K562 (cell line): ENCODE measurements at regions not wholly inside any gene's neighbourhood (a gene's known extent, or its start where the extent isn't known, plus 50 kb on each side); places are given as distances from the start of the nearest gene placed in this dataset.
A peak's percentile ranks its signal among the peaks of the same experiment; 100 is the strongest.
"Not testable (repeated sequence)": the region's sequence is repeated elsewhere in the genome, so short reads cannot be mapped to it uniquely, and the experiment has no call there.

Experiments
- ATAC-seq: fragments of 200-7000 bp; cut with Tn5 transposase; 3 replicates; pipeline ENCODE4 v1.9.1; 2020; ENCODE audit warnings: moderate library complexity
- BruUV-seq: library from RNA; stranded (reverse); fragments of 400-500 nt; replicated peaks from 2 replicates; lab custom pipeline; 2021; lab: Mats Ljungman, UMichigan
- CTCF ChIA-PET: fragments of 300-600 bp; formaldehyde crosslinking; extraction: SDS; loops from one replicate; lab custom pipeline; 2021; ENCODE audit warnings: low intra/inter-chr PET ratio; lab: Yijun Ruan, JAX
- POLR2A ChIA-PET: fragments of 300-600, 350-650 bp; sonication (Branson Sonifier 250); formaldehyde crosslinking; extraction: SDS; loops from one replicate; lab custom pipeline; 2021; ENCODE audit warnings: antibody characterized with exemption, inconsistent platforms; lab: Yijun Ruan, JAX
- DNase-seq, 4 experiments: peaks; one replicate each; pipeline versions ENCODE4 v3.0.0 to v3.0.0-alpha.2; 2011 to 2018; ENCODE audit warnings: low spot score in 3 of 4, mixed read lengths in 3 of 4; ENCODE audit errors: extremely low read depth in 1 of 4
- FAIRE-seq: peaks from 2 replicates; lab custom pipeline; 2011; peaks lifted over from hg19 to GRCh38; lab: Jason Lieb, UNC
- H2AFZ ChIP-seq: 2 replicates; pipeline ENCODE4 v1.6.0; 2011; ENCODE audit warnings: low read depth, low read length, control low read depth, inconsistent platforms
- H3K27ac ChIP-seq: fragments of 200-600 bp; 3 replicates; pipeline ENCODE4 v1.8.0; 2011; ENCODE audit warnings: low read depth, mild to moderate bottlenecking, control low read depth, inconsistent platforms, low read length, moderate library complexity, mixed read lengths; ENCODE audit errors: extremely low read depth
- H3K27me3 ChIP-seq, 2 experiments: fragments of 300-600 bp in 1 of 2; 2 replicates in 1 of 2; 3 replicates in 1 of 2; pipeline versions ENCODE4 v1.6.0 to v1.8.0; 2011; ENCODE audit warnings: inconsistent platforms in 2 of 2, low read length in 2 of 2, mild to moderate bottlenecking in 1 of 2, mixed read lengths in 1 of 2, moderate library complexity in 1 of 2; ENCODE audit not compliant: control insufficient read depth in 2 of 2, insufficient read depth in 2 of 2
- H3K36me3 ChIP-seq: fragments of 300-600 bp; 3 replicates; pipeline ENCODE4 v1.8.0; 2011; ENCODE audit warnings: mild to moderate bottlenecking, low read length, inconsistent platforms; ENCODE audit not compliant: control insufficient read depth, insufficient read depth
- H3K4me1 ChIP-seq, 2 experiments: fragments of 200-600 bp in 1 of 2; replicated peaks in 1 of 2; 2 replicates in 1 of 2; 3 replicates in 1 of 2; pipeline versions ENCODE4 v1.5.1 to v1.8.0; 2011; ENCODE audit warnings: inconsistent platforms in 2 of 2, low read length in 2 of 2, mild to moderate bottlenecking in 1 of 2, mixed read lengths in 1 of 2, moderate library complexity in 1 of 2; ENCODE audit not compliant: control insufficient read depth in 2 of 2, insufficient read depth in 2 of 2
- H3K4me2 ChIP-seq: 2 replicates; pipeline ENCODE4 v1.6.1; 2011; ENCODE audit warnings: low read length, control low read depth, inconsistent platforms, mixed read lengths; ENCODE audit not compliant: insufficient read depth
- H3K4me3 ChIP-seq: fragments of 200-600 bp; sonication (generic), shearing (Covaris generic); 2 replicates; pipeline ENCODE4 v1.5.1; 2016; ENCODE audit warnings: control low read depth, inconsistent platforms
- H3K79me2 ChIP-seq: fragments of 200-600 bp; 3 replicates; pipeline ENCODE4 v1.8.0; 2011; ENCODE audit warnings: low read length, inconsistent platforms; ENCODE audit not compliant: control insufficient read depth, insufficient read depth
- H3K9ac ChIP-seq, 2 experiments: 2 replicates each; pipeline versions ENCODE4 v1.6.0 to v1.6.1; 2011; ENCODE audit warnings: low read depth in 2 of 2, low read length in 2 of 2, control low read depth in 1 of 2, inconsistent platforms in 1 of 2, mild to moderate bottlenecking in 1 of 2, mixed read lengths in 1 of 2; ENCODE audit not compliant: insufficient read depth in 1 of 2
- H3K9me1 ChIP-seq: one replicate; pipeline ENCODE4 v1.6.0; 2011; ENCODE audit warnings: inconsistent platforms, mild to moderate bottlenecking, low read length, moderate library complexity; ENCODE audit not compliant: control insufficient read depth, insufficient read depth
- H3K9me3 ChIP-seq: replicated peaks from 2 replicates; pipeline ENCODE4 v1.5.1; 2011; ENCODE audit warnings: low read depth, low read length, inconsistent platforms; ENCODE audit not compliant: control insufficient read depth, insufficient read depth
- H4K20me1 ChIP-seq: replicated peaks from 2 replicates; pipeline ENCODE4 v1.6.1; 2011; ENCODE audit warnings: low read length, inconsistent platforms, mixed read lengths; ENCODE audit not compliant: control insufficient read depth, insufficient read depth
- ARID4B ChIP-seq: sonication (generic); formaldehyde crosslinking; IDR thresholded peaks from 2 replicates; pipeline ENCODE4 v1.8.0; 2022; ENCODE audit warnings: mild to moderate bottlenecking, missing genetic modification reagents
- FOXM1 ChIP-seq, 2 experiments: fragments of 450-650 bp in 1 of 2; sonication (generic) in 1 of 2; formaldehyde crosslinking in 1 of 2; IDR thresholded peaks; 2 replicates each; pipeline versions ENCODE4 v1.6.1 to v1.9.0; 2017 to 2022; ENCODE audit warnings: low read depth in 2 of 2, mild to moderate bottlenecking in 2 of 2, missing genetic modification reagents in 1 of 2, moderate library complexity in 1 of 2
- NFYB ChIP-seq: IDR thresholded peaks from 2 replicates; pipeline ENCODE4 v1.6.1; 2011; ENCODE audit warnings: mild to moderate bottlenecking, moderate library complexity; ENCODE audit not compliant: insufficient read length; ENCODE audit errors: extremely low read depth
- WGBS: fragments of 100-300 bp; shearing (Covaris generic); methylation state at CpG from one replicate; pipeline ENCODE4 v1.1.6; 2016; ENCODE audit warnings: low coverage, mixed read lengths; ENCODE audit not compliant: insufficient coverage; ENCODE audit errors: missing lambda C conversion rate; 5-methylcytosine and 5-hydroxymethylcytosine counted together
- in situ Hi-C: fragments of 300-500 bp; cut with MboI; formaldehyde crosslinking; loops from 4 replicates; pipeline ENCODE4 v1.15.0; 2018; ENCODE audit warnings: inconsistent platforms, mixed read lengths
- intact Hi-C: fragments of 100-400 bp; cut with micrococcal nuclease; formaldehyde crosslinking; loops from 2 replicates; pipeline ENCODE4 v1.14.2; 2022

GRCh38 chr4:159421058-159421419 is 318.2 kb downstream of the RAPGEF2 start:
- intact Hi-C loops, H3K9me1 ChIP-seq, H4K20me1 ChIP-seq, ATAC-seq, H3K9me3 ChIP-seq, H3K4me2 ChIP-seq, DNase-seq, H3K27me3 ChIP-seq, H3K36me3 ChIP-seq, CTCF ChIA-PET, H3K79me2 ChIP-seq, H3K27ac ChIP-seq, FAIRE-seq, H3K4me3 ChIP-seq, BruUV-seq, H3K9ac ChIP-seq, in situ Hi-C loops, H3K4me1 ChIP-seq, H2AFZ ChIP-seq: not testable (repeated sequence)
- POLR2A ChIA-PET = interaction anchor here (0.6 to 0.7 kb wide), 2 partner anchors 14 to 536 kb away, joined by 3 read pairs; no protein-coding TSS in a partner anchor
- WGBS = 54% methylated on average over 5 of the region's 5 CpGs
- TF ChIP-seq NFYB = peak; percentile 52

- no peaks in the 10 kb centered on the region for H3K79me2 ChIP-seq
- H3K27me3 ChIP-seq = no peaks in the 10 kb centered on the region
- ChIA-PET POLR2A (no interaction called here), CTCF (no interaction called here)
- no peak for FAIRE-seq
- H3K4me1 ChIP-seq = peaks cover 4 to 5% of the 10 kb centered on the region in 2 experiments; a peak in 2 of 5 replicates
- no peaks in the 10 kb centered on the region for H4K20me1 ChIP-seq
- no peak for DNase-seq
- ATAC-seq = no peak
- no peaks in the 10 kb centered on the region for H3K9me3 ChIP-seq
- H2AFZ ChIP-seq = 0 out of 2 replicates have a peak overlapping the region, but pooled peaks have one; percentile 14
- 18% methylated on average over 8 of the region's 8 CpGs for WGBS
- intact Hi-C loops (no loop called here), in situ Hi-C loops (no loop called here)
- no peak overlapping the region for H3K4me2 ChIP-seq
- no peak overlapping the region for H3K27ac ChIP-seq
- no peaks in the 10 kb centered on the region for H3K9me1 ChIP-seq
- no peaks in the 10 kb centered on the region for H3K36me3 ChIP-seq
- H3K9ac ChIP-seq = no peak overlapping the region
- no TSS peak for BruUV-seq
- TF ChIP-seq ARID4B = no peak
- TF ChIP-seq FOXM1 (IDR thresholded peaks at IDR 0.05; ENCODE audit: low read depth) = peak; percentile 25; the same call in 1 of the 2 replicates
- no peak for TF ChIP-seq FOXM1 (CRISPR knock-in tag; IDR thresholded peaks at IDR 0.05; ENCODE audit: low read depth)
- H3K4me3 ChIP-seq = no peak overlapping the region
Measured at GRCh38 chr4:159422019-159422418, 319.1 kb downstream of the RAPGEF2 start.
